ENCODE measurements at regions not wholly inside any gene's neighbourhood (a gene's known extent, or its start where the extent isn't known, plus 50 kb on each side); places are given as distances from the start of the nearest gene placed in this dataset.

DNA sequence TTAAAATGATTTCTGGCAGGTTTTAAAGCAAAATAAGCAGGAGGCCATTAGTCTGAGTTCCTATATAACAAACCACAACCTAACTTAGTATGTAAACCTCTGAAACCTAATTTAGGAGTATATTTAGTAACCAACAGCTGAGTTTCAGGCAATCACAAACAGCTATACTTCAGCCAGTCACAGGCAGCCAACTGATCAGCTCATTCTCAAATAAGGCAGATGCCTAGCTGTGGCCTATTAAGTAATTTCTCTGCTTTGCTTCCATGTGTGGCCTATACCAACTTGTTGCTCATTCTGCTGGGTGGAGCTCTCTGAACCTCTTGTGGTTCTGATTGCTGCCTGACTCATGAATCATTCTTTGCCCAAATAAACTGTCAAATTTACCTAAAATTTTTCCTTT lies 408.9 kb upstream of the FBXO33 start:
- TF ChIP-seq, protein P1, sequence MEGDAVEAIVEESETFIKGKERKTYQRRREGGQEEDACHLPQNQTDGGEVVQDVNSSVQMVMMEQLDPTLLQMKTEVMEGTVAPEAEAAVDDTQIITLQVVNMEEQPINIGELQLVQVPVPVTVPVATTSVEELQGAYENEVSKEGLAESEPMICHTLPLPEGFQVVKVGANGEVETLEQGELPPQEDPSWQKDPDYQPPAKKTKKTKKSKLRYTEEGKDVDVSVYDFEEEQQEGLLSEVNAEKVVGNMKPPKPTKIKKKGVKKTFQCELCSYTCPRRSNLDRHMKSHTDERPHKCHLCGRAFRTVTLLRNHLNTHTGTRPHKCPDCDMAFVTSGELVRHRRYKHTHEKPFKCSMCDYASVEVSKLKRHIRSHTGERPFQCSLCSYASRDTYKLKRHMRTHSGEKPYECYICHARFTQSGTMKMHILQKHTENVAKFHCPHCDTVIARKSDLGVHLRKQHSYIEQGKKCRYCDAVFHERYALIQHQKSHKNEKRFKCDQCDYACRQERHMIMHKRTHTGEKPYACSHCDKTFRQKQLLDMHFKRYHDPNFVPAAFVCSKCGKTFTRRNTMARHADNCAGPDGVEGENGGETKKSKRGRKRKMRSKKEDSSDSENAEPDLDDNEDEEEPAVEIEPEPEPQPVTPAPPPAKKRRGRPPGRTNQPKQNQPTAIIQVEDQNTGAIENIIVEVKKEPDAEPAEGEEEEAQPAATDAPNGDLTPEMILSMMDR (IDR thresholded peaks at IDR 0.05) = no peak
- no peak for TF ChIP-seq ZFX (IDR thresholded peaks at IDR 0.05; ENCODE audit: borderline replicate concordance)

All from 22Rv1 (cell line).